Endothelial cell (in vitro differentiated cells): ENCODE measurements at regions not wholly inside any gene's neighbourhood (a gene's known extent, or its start where the extent isn't known, plus 50 kb on each side); places are given as distances from the start of the nearest gene placed in this dataset.

Source experiments
- DNase-seq: peaks from one replicate; pipeline ENCODE4 v3.0.0; 2021; ENCODE audit warnings: low spot score
- H3K27ac Mint-ChIP-seq: one replicate; pipeline ENCODE4 v1.8.0; 2021; ENCODE audit warnings: mixed read lengths, inconsistent platforms; ENCODE audit not compliant: unreplicated experiment
- H3K27me3 Mint-ChIP-seq: one replicate; pipeline ENCODE4 v1.8.0; 2021; ENCODE audit warnings: mild to moderate bottlenecking, moderate library complexity, mixed read lengths, inconsistent platforms; ENCODE audit not compliant: unreplicated experiment
- H3K36me3 Mint-ChIP-seq: one replicate; pipeline ENCODE4 v1.8.0; 2021; ENCODE audit warnings: mild to moderate bottlenecking, low read depth, mixed read lengths, inconsistent platforms; ENCODE audit not compliant: unreplicated experiment
- H3K4me1 Mint-ChIP-seq: one replicate; pipeline ENCODE4 v1.8.0; 2021; ENCODE audit warnings: mild to moderate bottlenecking, mixed read lengths, inconsistent platforms; ENCODE audit not compliant: unreplicated experiment
- H3K4me3 Mint-ChIP-seq: one replicate; pipeline ENCODE4 v1.8.0; 2021; ENCODE audit warnings: mild to moderate bottlenecking, mixed read lengths, inconsistent platforms; ENCODE audit not compliant: unreplicated experiment
- H3K9me3 Mint-ChIP-seq: one replicate; pipeline ENCODE4 v1.8.0; 2021; ENCODE audit warnings: mixed read lengths, inconsistent platforms; ENCODE audit not compliant: unreplicated experiment
- TF ChIP-seq, protein P1 (sequence below): fragments of 200-600 bp; sonication (generic); IDR thresholded peaks from one replicate; pipeline ENCODE4 v1.5.0; 2021; ENCODE audit warnings: antibody characterized with exemption; ENCODE audit not compliant: unreplicated experiment

DNA sequence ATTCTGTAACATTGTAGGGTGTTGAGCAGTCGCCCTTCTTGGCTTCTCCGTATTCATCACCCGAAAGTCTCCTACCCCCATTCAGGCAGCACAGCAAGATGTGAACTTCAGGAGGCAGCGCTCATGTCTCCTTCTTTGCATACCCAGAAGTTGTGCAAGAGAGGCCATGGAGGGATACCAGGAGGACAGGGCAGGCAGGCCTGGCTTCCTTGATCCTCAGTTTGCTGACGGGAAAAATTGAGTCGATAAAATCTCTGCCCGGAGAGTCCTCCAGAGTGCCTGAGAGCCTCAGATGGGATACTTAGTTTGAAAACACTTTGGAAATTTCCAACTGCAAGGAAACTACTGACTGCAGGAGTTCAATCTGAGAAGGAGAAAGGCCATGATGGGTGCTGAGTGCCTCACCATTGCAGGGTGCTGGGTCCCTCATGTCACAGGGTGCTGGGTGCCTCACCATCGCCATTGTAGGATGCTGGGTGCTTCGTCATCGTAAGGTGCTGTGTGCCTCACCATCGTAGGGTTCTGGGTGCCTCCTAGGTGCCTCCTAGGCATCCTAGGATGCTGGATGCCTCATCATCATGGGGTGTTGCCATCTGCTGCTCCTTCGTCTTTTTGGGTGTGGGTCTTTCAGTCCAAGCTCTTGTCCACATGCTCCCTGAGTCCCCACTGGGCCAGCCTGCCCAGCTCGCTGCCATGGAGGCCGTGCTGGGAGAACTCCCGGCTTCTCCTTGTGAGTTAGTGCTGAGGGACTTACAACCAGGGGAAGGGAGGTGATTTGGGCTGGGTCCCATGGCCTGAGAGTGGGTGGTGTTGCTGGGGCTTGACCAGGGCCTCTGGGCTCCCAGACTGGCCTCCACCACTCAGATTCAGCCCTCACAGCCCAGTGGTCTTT lies 162.4 kb downstream of the DDX1 start:
- Mint-ChIP-seq H3K27me3 (peaks cover 3% of the 10 kb centered on the region), H3K9me3 (no peaks in the 10 kb centered on the region), H3K27ac (no peak overlapping the region), H3K4me3 (no peak overlapping the region), H3K4me1 (no peaks in the 10 kb centered on the region), H3K36me3 (no peaks in the 10 kb centered on the region)
- no peak for DNase-seq
- TF ChIP-seq, protein P1, sequence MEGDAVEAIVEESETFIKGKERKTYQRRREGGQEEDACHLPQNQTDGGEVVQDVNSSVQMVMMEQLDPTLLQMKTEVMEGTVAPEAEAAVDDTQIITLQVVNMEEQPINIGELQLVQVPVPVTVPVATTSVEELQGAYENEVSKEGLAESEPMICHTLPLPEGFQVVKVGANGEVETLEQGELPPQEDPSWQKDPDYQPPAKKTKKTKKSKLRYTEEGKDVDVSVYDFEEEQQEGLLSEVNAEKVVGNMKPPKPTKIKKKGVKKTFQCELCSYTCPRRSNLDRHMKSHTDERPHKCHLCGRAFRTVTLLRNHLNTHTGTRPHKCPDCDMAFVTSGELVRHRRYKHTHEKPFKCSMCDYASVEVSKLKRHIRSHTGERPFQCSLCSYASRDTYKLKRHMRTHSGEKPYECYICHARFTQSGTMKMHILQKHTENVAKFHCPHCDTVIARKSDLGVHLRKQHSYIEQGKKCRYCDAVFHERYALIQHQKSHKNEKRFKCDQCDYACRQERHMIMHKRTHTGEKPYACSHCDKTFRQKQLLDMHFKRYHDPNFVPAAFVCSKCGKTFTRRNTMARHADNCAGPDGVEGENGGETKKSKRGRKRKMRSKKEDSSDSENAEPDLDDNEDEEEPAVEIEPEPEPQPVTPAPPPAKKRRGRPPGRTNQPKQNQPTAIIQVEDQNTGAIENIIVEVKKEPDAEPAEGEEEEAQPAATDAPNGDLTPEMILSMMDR = no peak

DNA sequence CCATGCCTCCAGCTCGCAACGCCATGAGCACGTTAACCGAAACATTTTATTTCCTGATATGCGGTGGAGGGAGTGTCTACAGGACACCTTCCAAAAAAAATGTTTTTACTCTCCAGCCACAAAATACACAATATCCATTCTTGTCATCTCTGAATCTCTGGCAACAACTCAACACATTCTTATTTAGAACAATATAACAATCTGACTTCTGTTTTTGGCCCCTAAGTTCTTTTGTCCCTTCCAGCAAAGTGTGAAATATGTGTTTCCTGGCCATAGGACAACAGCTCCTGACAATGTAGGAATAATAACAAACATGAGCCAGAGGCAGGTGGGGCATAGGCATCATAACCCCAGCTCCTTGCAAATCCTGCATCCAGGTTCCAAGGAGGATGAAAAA lies 163.0 kb downstream of the DDX1 start:
- H3K27ac Mint-ChIP-seq = no peak overlapping the region
- TF ChIP-seq, protein P1 = no peak
- peaks cover 3% of the 10 kb centered on the region for H3K27me3 Mint-ChIP-seq
- H3K4me1 Mint-ChIP-seq = no peaks in the 10 kb centered on the region
- H3K4me3 Mint-ChIP-seq = no peak overlapping the region
- no peaks in the 10 kb centered on the region for H3K9me3 Mint-ChIP-seq
- no peaks in the 10 kb centered on the region for H3K36me3 Mint-ChIP-seq
- no peak for DNase-seq

DNA sequence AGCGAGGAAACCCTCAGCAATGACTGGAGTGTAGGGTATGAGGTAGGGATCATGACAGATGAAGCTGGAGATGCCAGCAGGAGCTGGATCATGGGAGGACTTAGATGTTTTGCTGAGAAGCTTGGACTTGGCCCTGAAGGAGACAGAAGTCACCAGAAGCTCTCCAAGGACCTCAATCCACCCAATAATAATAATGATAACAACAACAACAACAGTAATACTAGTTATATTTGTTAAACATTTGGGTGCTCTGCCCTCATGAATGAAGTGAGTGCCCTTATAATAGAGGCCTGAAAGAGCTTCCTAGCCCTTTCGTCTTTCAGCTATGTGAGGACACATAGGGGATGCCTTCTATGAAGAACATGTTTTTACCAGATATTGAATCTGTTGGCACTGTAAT lies 163.9 kb downstream of the DDX1 start:
- TF ChIP-seq, protein P1 = no peak
- Mint-ChIP-seq H3K9me3 (no peaks in the 10 kb centered on the region), H3K36me3 (no peaks in the 10 kb centered on the region), H3K27ac (no peak overlapping the region), H3K27me3 (peaks cover 3% of the 10 kb centered on the region), H3K4me1 (peaks cover under 1% of the 10 kb centered on the region), H3K4me3 (no peak overlapping the region)
- DNase-seq = no peak

DNA sequence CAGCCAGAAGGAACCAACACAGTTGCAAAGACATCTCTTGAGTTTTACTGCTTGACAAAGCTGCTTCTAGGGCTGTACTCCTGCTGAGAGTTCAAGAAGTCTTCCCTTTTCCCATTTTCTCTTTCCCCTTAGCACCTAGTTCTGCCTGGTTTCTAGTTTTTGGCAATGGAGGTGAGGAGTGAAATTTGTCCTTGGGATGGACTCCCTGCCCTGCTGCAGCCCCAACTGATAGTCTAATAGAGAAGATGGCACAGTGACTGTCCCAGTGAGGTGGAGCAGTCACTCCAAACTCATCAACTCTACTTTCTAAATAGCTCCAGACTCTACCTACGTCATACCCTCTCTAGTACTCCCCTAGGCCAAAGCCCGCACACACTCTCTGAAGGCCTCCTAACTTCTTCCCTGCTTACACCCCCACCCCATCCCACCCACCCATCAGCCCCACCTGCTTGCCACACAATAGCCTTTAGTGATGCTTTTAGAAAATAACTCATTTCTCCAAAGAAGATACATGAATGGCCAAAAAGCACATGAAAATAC lies 164.4 kb downstream of the DDX1 start:
- no peaks in the 10 kb centered on the region for H3K9me3 Mint-ChIP-seq
- DNase-seq = no peak
- peaks cover 6% of the 10 kb centered on the region for H3K4me1 Mint-ChIP-seq
- no peaks in the 10 kb centered on the region for H3K36me3 Mint-ChIP-seq
- no peak overlapping the region for H3K27ac Mint-ChIP-seq
- TF ChIP-seq, protein P1 = no peak
- peaks cover 3% of the 10 kb centered on the region for H3K27me3 Mint-ChIP-seq
- H3K4me3 Mint-ChIP-seq = no peak overlapping the region
